ENCODE measurements at regions not wholly inside any gene's neighbourhood (a gene's known extent, or its start where the extent isn't known, plus 50 kb on each side); places are given as distances from the start of the nearest gene placed in this dataset.

DNA sequence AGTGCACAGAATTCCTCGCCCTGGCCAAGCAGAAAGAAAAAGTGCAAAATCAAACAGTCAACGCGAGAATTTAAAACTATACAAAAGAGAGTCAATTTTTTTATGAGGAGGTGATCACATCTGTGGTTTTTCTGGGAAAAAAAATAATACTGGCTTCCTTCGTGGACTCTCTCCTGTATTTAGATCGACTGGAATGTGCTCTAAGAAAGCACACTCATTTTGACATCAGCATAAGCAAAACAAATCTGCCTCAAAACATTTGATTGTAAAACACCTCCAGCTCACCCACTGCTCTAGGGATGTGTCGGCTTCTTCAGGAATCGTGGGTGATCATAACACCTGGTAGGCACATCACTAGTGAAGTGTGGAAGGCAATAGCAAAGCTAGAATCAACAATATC lies 417.4 kb upstream of the FAT1 start:
- H3K36me3 ChIP-seq (ENCODE audit: control insufficient read depth, insufficient read depth, low read length), result no peaks in the 10 kb centered on the region
- H3K27me3 ChIP-seq (replicated peaks; ENCODE audit: control insufficient read depth, insufficient read depth, low read length), result no peaks in the 10 kb centered on the region

GRCh38 chr4:187149229-187149945 lies 425.7 kb upstream of the FAT1 start:
- Histone ChIP-seq H3K27me3 (replicated peaks; ENCODE audit: control insufficient read depth, insufficient read depth, low read length) (no peaks in the 10 kb centered on the region), H3K36me3 (ENCODE audit: control insufficient read depth, insufficient read depth, low read length) (no peaks in the 10 kb centered on the region), H3K4me3 (replicated peaks; ENCODE audit: low read depth, low read length) (no peak overlapping the region)
- DNase-seq (ENCODE audit: extremely low read depth, insufficient read length), result no peak
- TF ChIP-seq CTCF (IDR thresholded peaks at IDR 0.05; ENCODE audit: insufficient read depth, low read length, poor library complexity, severe bottlenecking), result no peak

More for the DNA sequence above, 417.4 kb upstream of the FAT1 start:
- no peak overlapping the region for H3K4me3 ChIP-seq (replicated peaks; ENCODE audit: low read depth, low read length)
- DNase-seq (ENCODE audit: extremely low read depth, insufficient read length), result no peak
- no peak for TF ChIP-seq CTCF (IDR thresholded peaks at IDR 0.05; ENCODE audit: insufficient read depth, low read length, poor library complexity, severe bottlenecking)

GRCh38 chr4:187157380-187157958 lies 433.8 kb upstream of the FAT1 start:
- no peak for DNase-seq (ENCODE audit: extremely low read depth, insufficient read length)

GRCh38 chr4:187158003-187158402 lies 434.3 kb upstream of the FAT1 start:
- no peak for TF ChIP-seq CTCF (IDR thresholded peaks at IDR 0.05; ENCODE audit: insufficient read depth, low read length, poor library complexity, severe bottlenecking)
- DNase-seq (ENCODE audit: extremely low read depth, insufficient read length), result no peak

More at GRCh38 chr4:187157380-187157958, 433.8 kb upstream of the FAT1 start:
- Histone ChIP-seq H3K4me3 (replicated peaks; ENCODE audit: low read depth, low read length) (no peak overlapping the region), H3K36me3 (ENCODE audit: control insufficient read depth, insufficient read depth, low read length) (no peaks in the 10 kb centered on the region), H3K27me3 (replicated peaks; ENCODE audit: control insufficient read depth, insufficient read depth, low read length) (no peaks in the 10 kb centered on the region)
- TF ChIP-seq CTCF (IDR thresholded peaks at IDR 0.05; ENCODE audit: insufficient read depth, low read length, poor library complexity, severe bottlenecking), result no peak

GRCh38 chr4:187160486-187160885 lies 436.8 kb upstream of the FAT1 start:
- Histone ChIP-seq H3K4me3 (replicated peaks; ENCODE audit: low read depth, low read length) (no peak overlapping the region), H3K27me3 (replicated peaks; ENCODE audit: control insufficient read depth, insufficient read depth, low read length) (no peaks in the 10 kb centered on the region), H3K36me3 (ENCODE audit: control insufficient read depth, insufficient read depth, low read length) (no peaks in the 10 kb centered on the region)
- no peak for DNase-seq (ENCODE audit: extremely low read depth, insufficient read length)
- TF ChIP-seq CTCF (IDR thresholded peaks at IDR 0.05; ENCODE audit: insufficient read depth, low read length, poor library complexity, severe bottlenecking), result no peak

More at GRCh38 chr4:187158003-187158402, 434.3 kb upstream of the FAT1 start:
- no peaks in the 10 kb centered on the region for H3K27me3 ChIP-seq (replicated peaks; ENCODE audit: control insufficient read depth, insufficient read depth, low read length)
- H3K4me3 ChIP-seq (replicated peaks; ENCODE audit: low read depth, low read length), result no peak overlapping the region
- H3K36me3 ChIP-seq (ENCODE audit: control insufficient read depth, insufficient read depth, low read length), result no peaks in the 10 kb centered on the region

All from GM06990 (cell line).